SK-N-MC (cell line): ENCODE measurements at regions not wholly inside any gene's neighbourhood (a gene's known extent, or its start where the extent isn't known, plus 50 kb on each side); places are given as distances from the start of the nearest gene placed in this dataset.

Experiments used
- EZH2 ChIP-seq: fragments of 200-600 bp; sonication (generic); IDR thresholded peaks from one replicate; pipeline ENCODE4 v1.6.1; 2017; ENCODE audit warnings: antibody characterized with exemption
- POLR2AphosphoS5 ChIP-seq: IDR thresholded peaks from 2 replicates; pipeline ENCODE4 v1.6.1; 2012; ENCODE audit warnings: mild to moderate bottlenecking, low read depth, low read length, borderline replicate concordance

- TF ChIP-seq EZH2 (no peak), POLR2AphosphoS5 (no peak)
Observed at GRCh38 chr20:60974441-60974945, 277.6 kb upstream of the CDH4 start.
